GM23338 (cell line): ENCODE measurements at regions not wholly inside any gene's neighbourhood (a gene's known extent, or its start where the extent isn't known, plus 50 kb on each side); places are given as distances from the start of the nearest gene placed in this dataset.
"Not testable (repeated sequence)": the region's sequence is repeated elsewhere in the genome, so short reads cannot be mapped to it uniquely, and the experiment has no call there.

Experiments
- CREB1 ChIP-seq: fragments of 250-450 bp; sonication (Bioruptor Pico); IDR thresholded peaks from 2 replicates; pipeline ENCODE4 v1.5.0; 2020; ENCODE audit warnings: low read depth, mild to moderate bottlenecking, moderate library complexity
- CTCF ChIP-seq, 2 experiments: fragments of 200-600 bp in 1 of 2; sonication (generic) in 1 of 2; conservative IDR thresholded peaks; 2 replicates each; pipeline versions ENCODE4 v1.5.1 to v1.6.1; 2016 to 2017; ENCODE audit warnings: antibody characterized with exemption in 2 of 2, low read depth in 2 of 2, mild to moderate bottlenecking in 2 of 2, moderate library complexity in 1 of 2
- ETS1 ChIP-seq: IDR thresholded peaks from 2 replicates; pipeline ENCODE4 v1.6.1; 2016; ENCODE audit warnings: antibody characterized with exemption
- EZH2 ChIP-seq: fragments of 200-600 bp; sonication (generic); IDR thresholded peaks from one replicate; pipeline ENCODE4 v1.8.0; 2017; ENCODE audit warnings: antibody characterized with exemption, mild to moderate bottlenecking, low read depth; ENCODE audit not compliant: unreplicated experiment
- EZH2phosphoT487 ChIP-seq: fragments of 200-600 bp; sonication (generic); IDR thresholded peaks from one replicate; pipeline ENCODE4 v1.8.1; 2018; ENCODE audit warnings: antibody characterized with exemption; ENCODE audit not compliant: unreplicated experiment
- JUNB ChIP-seq: IDR thresholded peaks from one replicate; pipeline ENCODE4 v1.6.1; 2016; ENCODE audit warnings: antibody characterized with exemption; ENCODE audit not compliant: unreplicated experiment
- NANOG ChIP-seq: IDR thresholded peaks from 2 replicates; pipeline ENCODE4 v1.6.1; 2016; ENCODE audit warnings: antibody characterized with exemption, borderline replicate concordance
- POLR2AphosphoS5 ChIP-seq: IDR thresholded peaks from 2 replicates; pipeline ENCODE4 v1.6.1; 2016; ENCODE audit warnings: antibody characterized with exemption, low read depth
- REST ChIP-seq: IDR thresholded peaks from one replicate; pipeline ENCODE4 v1.6.1; 2018; ENCODE audit warnings: antibody characterized with exemption; ENCODE audit not compliant: unreplicated experiment
- STAT1 ChIP-seq: IDR thresholded peaks from one replicate; pipeline ENCODE4 v1.6.1; 2016; ENCODE audit warnings: antibody characterized with exemption; ENCODE audit not compliant: unreplicated experiment
- ZNF114 ChIP-seq: fragments of 250-450 bp; sonication (Bioruptor Pico); IDR thresholded peaks from 2 replicates; pipeline ENCODE4 v1.5.0; 2020; ENCODE audit warnings: mild to moderate bottlenecking, moderate library complexity
- ZNF331 ChIP-seq: fragments of 250-450 bp; sonication (Bioruptor Pico); IDR thresholded peaks from 2 replicates; pipeline ENCODE4 v1.5.0; 2020; ENCODE audit warnings: low read depth, mild to moderate bottlenecking, moderate library complexity
- ZNF462 ChIP-seq: fragments of 250-450 bp; sonication (Bioruptor Pico); IDR thresholded peaks from 2 replicates; pipeline ENCODE4 v1.5.0; 2020; ENCODE audit warnings: mild to moderate bottlenecking, moderate library complexity

- TF ChIP-seq CTCF (conservative IDR thresholded peaks at IDR 0.05; ENCODE audit: low read depth in 2 of 2); EZH2phosphoT487; POLR2AphosphoS5; REST; EZH2; ETS1; NANOG; CREB1; JUNB; ZNF331 (CRISPR knock-in tag); ZNF114 (CRISPR knock-in tag); STAT1; ZNF462 (CRISPR knock-in tag): not testable (repeated sequence)
Measured at GRCh38 chr9:81014945-81015344, 674.4 kb downstream of the TLE1 start.
